Ishikawa (cell line): ENCODE measurements at regions not wholly inside any gene's neighbourhood (a gene's known extent, or its start where the extent isn't known, plus 50 kb on each side); places are given as distances from the start of the nearest gene placed in this dataset.

Experiments
- CEBPB ChIP-seq: IDR thresholded peaks from 2 replicates; pipeline ENCODE4 v1.6.1; 2012
- CREB1 ChIP-seq: IDR thresholded peaks from 2 replicates; pipeline ENCODE4 v1.6.1; 2012; ENCODE audit warnings: low read depth
- EGR1 ChIP-seq: IDR thresholded peaks from 2 replicates; pipeline ENCODE4 v1.6.1; 2012
- EP300 ChIP-seq: IDR thresholded peaks from 2 replicates; pipeline ENCODE4 v1.6.1; 2012; ENCODE audit warnings: borderline replicate concordance
- FOXM1 ChIP-seq: IDR thresholded peaks from 2 replicates; pipeline ENCODE4 v1.6.1; 2012; ENCODE audit warnings: low read depth, borderline replicate concordance
- NFIC ChIP-seq: IDR thresholded peaks from 2 replicates; pipeline ENCODE4 v1.6.1; 2012
- RAD21 ChIP-seq: IDR thresholded peaks from 2 replicates; pipeline ENCODE4 v1.6.1; 2012; ENCODE audit warnings: low read depth
- REST ChIP-seq: IDR thresholded peaks from 2 replicates; pipeline ENCODE4 v1.6.1; 2012; ENCODE audit warnings: low read depth, mild to moderate bottlenecking
- TAF1 ChIP-seq: IDR thresholded peaks from 2 replicates; pipeline ENCODE4 v1.6.1; 2012; ENCODE audit warnings: low read depth, mild to moderate bottlenecking
- TCF12 ChIP-seq: IDR thresholded peaks from 2 replicates; pipeline ENCODE4 v1.6.1; 2012; ENCODE audit warnings: low read depth
- TEAD4 ChIP-seq: IDR thresholded peaks from 2 replicates; pipeline ENCODE4 v1.6.1; 2012
- USF1 ChIP-seq: IDR thresholded peaks from 2 replicates; pipeline ENCODE4 v1.6.1; 2012
- YY1 ChIP-seq: IDR thresholded peaks from 2 replicates; pipeline ENCODE4 v1.6.1; 2012; ENCODE audit warnings: low read depth

GRCh38 chr2:37550190-37550589 is 121.3 kb downstream of the CDC42EP3 start:
- TF ChIP-seq USF1 (no peak), FOXM1 (no peak), CREB1 (no peak), REST (no peak), YY1 (no peak), EP300 (no peak), CEBPB (no peak), EGR1 (no peak), TCF12 (no peak), RAD21 (no peak), TEAD4 (no peak), TAF1 (no peak), NFIC (no peak)
